ENCODE measurements at regions not wholly inside any gene's neighbourhood (a gene's known extent, or its start where the extent isn't known, plus 50 kb on each side); places are given as distances from the start of the nearest gene placed in this dataset.

DNA sequence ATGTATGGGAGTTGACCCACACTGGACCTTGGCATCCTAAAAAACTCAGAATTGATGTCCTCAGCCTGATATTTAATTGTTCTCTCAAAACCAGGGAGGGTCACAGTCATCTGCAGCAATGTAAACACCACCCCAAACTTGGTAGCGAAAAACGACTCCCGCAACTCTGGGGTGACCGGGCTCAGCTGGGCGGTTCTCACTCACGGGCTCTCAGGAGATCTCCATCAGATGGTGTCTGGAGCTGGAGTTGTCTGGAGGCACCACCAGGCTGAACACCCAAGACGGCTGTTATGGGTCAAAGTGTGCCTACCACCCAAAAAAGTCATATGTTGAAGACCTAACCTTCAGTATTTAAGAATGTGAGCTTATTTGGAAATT, 50.9 kb upstream of the NXT1 start:
- H3K36me3 Mint-ChIP-seq (ENCODE audit: low read depth) = no peaks in the 10 kb centered on the region
- DNase-seq (no peak), ATAC-seq (ENCODE audit: low read depth) (no peak)
- no peak overlapping the region for H3K27ac Mint-ChIP-seq
- H3K27me3 Mint-ChIP-seq = peaks cover 2% of the 10 kb centered on the region
- no peak overlapping the region for H3K4me3 Mint-ChIP-seq
- no peaks in the 10 kb centered on the region for H3K4me1 Mint-ChIP-seq
- intact Hi-C loops (cut with micrococcal nuclease) = no loop called here
- TF ChIP-seq CTCF (IDR thresholded peaks at IDR 0.05) = no peak
- ChIA-PET CTCF (no interaction called here), POLR2A (no interaction called here)
- no peaks in the 10 kb centered on the region for H3K9me3 Mint-ChIP-seq

GRCh38 chr20:23298926-23299672, 51.5 kb upstream of the NXT1 start:
- Mint-ChIP-seq H3K9me3 (no peaks in the 10 kb centered on the region), H3K27me3 (peaks cover 6% of the 10 kb centered on the region), H3K4me3 (no peak overlapping the region), H3K36me3 (ENCODE audit: low read depth) (no peaks in the 10 kb centered on the region), H3K27ac (no peak overlapping the region), H3K4me1 (no peaks in the 10 kb centered on the region)
- TF ChIP-seq CTCF (IDR thresholded peaks at IDR 0.05) = no peak
- intact Hi-C loops (cut with micrococcal nuclease) = no loop called here
- ChIA-PET CTCF (no interaction called here), POLR2A (no interaction called here)
- DNase-seq (no peak), ATAC-seq (ENCODE audit: low read depth) (no peak)

- CTCF ChIA-PET = no interaction called here
- Mint-ChIP-seq H3K27me3 (peaks cover 6% of the 10 kb centered on the region), H3K36me3 (ENCODE audit: low read depth) (no peaks in the 10 kb centered on the region), H3K9me3 (no peaks in the 10 kb centered on the region), H3K4me1 (no peaks in the 10 kb centered on the region), H3K4me3 (no peak overlapping the region), H3K27ac (no peak overlapping the region)
- POLR2A ChIA-PET = no interaction called here
- ATAC-seq (ENCODE audit: low read depth) (no peak), DNase-seq (no peak)
- no peak for TF ChIP-seq CTCF (IDR thresholded peaks at IDR 0.05)
- intact Hi-C loops (cut with micrococcal nuclease) = no loop called here
These were observed 52.4 kb upstream of the NXT1 start for GRCh38 chr20:23298155-23298554.

- TF ChIP-seq CTCF (IDR thresholded peaks at IDR 0.05) = no peak
- Mint-ChIP-seq H3K4me3 (no peak overlapping the region), H3K36me3 (ENCODE audit: low read depth) (no peaks in the 10 kb centered on the region), H3K27ac (no peak overlapping the region), H3K27me3 (peaks cover 6% of the 10 kb centered on the region), H3K4me1 (no peaks in the 10 kb centered on the region), H3K9me3 (no peaks in the 10 kb centered on the region)
- intact Hi-C loops (cut with micrococcal nuclease) = no loop called here
- POLR2A ChIA-PET = no interaction called here
- DNase-seq = no peak
- no peak for ATAC-seq (ENCODE audit: low read depth)
- CTCF ChIA-PET = no interaction called here
These were observed 53.5 kb upstream of the NXT1 start for GRCh38 chr20:23296841-23297701.

DNA sequence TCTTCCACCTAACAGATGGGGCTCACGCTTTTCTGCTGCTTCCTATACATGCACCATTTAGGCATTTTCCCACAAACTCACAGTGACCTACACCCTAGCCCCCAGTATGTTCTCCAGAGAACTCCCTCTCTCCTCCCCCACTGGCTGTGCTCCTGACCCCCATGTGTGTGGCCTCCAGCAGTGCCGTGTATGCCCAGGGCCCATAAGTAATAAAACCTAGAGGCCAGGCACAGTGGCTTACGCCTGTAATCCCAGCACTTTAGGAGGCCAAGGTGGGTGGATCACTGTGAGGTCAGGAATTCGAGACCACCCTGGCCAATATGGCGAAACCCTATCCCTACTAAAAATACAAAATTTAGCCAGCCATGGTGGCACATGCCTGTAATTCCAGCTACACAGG, 54.7 kb upstream of the NXT1 start:
- H3K27me3 Mint-ChIP-seq = peaks cover 6% of the 10 kb centered on the region
- no peaks in the 10 kb centered on the region for H3K36me3 Mint-ChIP-seq (ENCODE audit: low read depth)
- no peak for ATAC-seq (ENCODE audit: low read depth)
- H3K4me3 Mint-ChIP-seq = no peak overlapping the region
- H3K9me3 Mint-ChIP-seq = no peaks in the 10 kb centered on the region
- intact Hi-C loops (cut with micrococcal nuclease) = no loop called here
- no peak for TF ChIP-seq CTCF (IDR thresholded peaks at IDR 0.05)
- no peak overlapping the region for H3K27ac Mint-ChIP-seq
- DNase-seq = no peak
- ChIA-PET POLR2A (no interaction called here), CTCF (no interaction called here)
- H3K4me1 Mint-ChIP-seq = no peaks in the 10 kb centered on the region
